IMR-90 (cell line): ENCODE measurements at regions not wholly inside any gene's neighbourhood (a gene's known extent, or its start where the extent isn't known, plus 50 kb on each side); places are given as distances from the start of the nearest gene placed in this dataset.

Experiments used
- ATAC-seq: fragments of 200-7000 bp; cut with Tn5 transposase; 2 replicates; pipeline ENCODE4 v1.9.1; 2020; ENCODE audit warnings: low read depth, mild to moderate bottlenecking, moderate library complexity
- BruUV-seq: library from RNA; stranded (reverse); fragments of 400-500 nt; replicated peaks from 2 replicates; lab custom pipeline; 2021; lab: Mats Ljungman, UMichigan
- CTCF ChIA-PET: fragments of 300-600 bp; formaldehyde crosslinking; extraction: SDS; loops from one replicate; lab custom pipeline; 2021; ENCODE audit warnings: antibody characterized with exemption; lab: Yijun Ruan, JAX
- POLR2A ChIA-PET: fragments of 300-600 bp; sonication (Branson Sonifier 250); formaldehyde crosslinking; loops from one replicate; lab custom pipeline; 2022; ENCODE audit warnings: antibody characterized with exemption; ENCODE audit not compliant: unreplicated experiment; lab: Charles Lee
- DNase-seq: peaks from one replicate; pipeline ENCODE4 v3.0.0; 2013
- H2AFZ ChIP-seq: replicated peaks from 2 replicates; pipeline ENCODE3; 2013; ENCODE audit warnings: low read length, mild to moderate bottlenecking; ENCODE audit not compliant: poor library complexity
- H2AK5ac ChIP-seq: 2 replicates; pipeline ENCODE4 v1.6.1; 2013; ENCODE audit warnings: low read depth, low read length, inconsistent platforms
- H2AK9ac ChIP-seq: replicated peaks from 2 replicates; pipeline ENCODE3; 2013; ENCODE audit warnings: mild to moderate bottlenecking, low read depth, low read length, moderate library complexity; ENCODE audit not compliant: poor library complexity
- H2BK120ac ChIP-seq: 2 replicates; pipeline ENCODE4 v1.6.1; 2013; ENCODE audit warnings: low read depth, low read length, inconsistent platforms
- H2BK15ac ChIP-seq: 3 replicates; pipeline ENCODE4 v1.6.1; 2013; ENCODE audit warnings: low read depth, low read length, inconsistent platforms
- H2BK20ac ChIP-seq: 2 replicates; pipeline ENCODE4 v1.6.1; 2013; ENCODE audit warnings: low read depth, mild to moderate bottlenecking, inconsistent platforms, low read length, moderate library complexity
- H2BK5ac ChIP-seq: 2 replicates; pipeline ENCODE4 v1.6.1; 2013; ENCODE audit warnings: mild to moderate bottlenecking, low read depth, low read length, inconsistent platforms; ENCODE audit not compliant: poor library complexity, severe bottlenecking
- H3K14ac ChIP-seq: replicated peaks from 2 replicates; pipeline ENCODE4 v1.6.1; 2013; ENCODE audit warnings: low read depth, low read length, inconsistent platforms
- H3K18ac ChIP-seq: 2 replicates; pipeline ENCODE4 v1.6.1; 2013; ENCODE audit warnings: low read depth, low read length, control low read depth
- H3K23ac ChIP-seq: 2 replicates; pipeline ENCODE4 v1.6.1; 2013; ENCODE audit warnings: low read depth, low read length, inconsistent platforms
- H3K27ac ChIP-seq: 2 replicates; pipeline ENCODE4 v1.5.1; 2013; ENCODE audit warnings: mild to moderate bottlenecking, control low read depth, low read length; ENCODE audit not compliant: insufficient read depth
- H3K27me3 ChIP-seq: 2 replicates; pipeline ENCODE4 v1.6.1; 2013; ENCODE audit warnings: low read length; ENCODE audit not compliant: control insufficient read depth, insufficient read depth
- H3K36me3 ChIP-seq: 2 replicates; pipeline ENCODE4 v1.6.1; 2013; ENCODE audit warnings: low read length, mixed read lengths; ENCODE audit not compliant: control insufficient read depth, insufficient read depth
- H3K4ac ChIP-seq: 2 replicates; pipeline ENCODE4 v1.6.1; 2013; ENCODE audit warnings: low read depth, low read length, inconsistent platforms
- H3K4me1 ChIP-seq: 2 replicates; pipeline ENCODE4 v1.6.1; 2013; ENCODE audit warnings: low read length, mixed read lengths; ENCODE audit not compliant: control insufficient read depth, insufficient read depth
- H3K4me2 ChIP-seq: 2 replicates; pipeline ENCODE4 v1.6.1; 2013; ENCODE audit warnings: low read depth, mild to moderate bottlenecking, control low read depth, low read length, moderate library complexity
- H3K4me3 ChIP-seq: 2 replicates; pipeline ENCODE4 v1.5.1; 2013; ENCODE audit warnings: low read depth, mild to moderate bottlenecking, control low read depth, low read length, moderate library complexity; ENCODE audit not compliant: insufficient read depth
- H3K56ac ChIP-seq: 2 replicates; pipeline ENCODE4 v1.6.1; 2013; ENCODE audit warnings: low read length, inconsistent platforms; ENCODE audit not compliant: insufficient read depth; ENCODE audit errors: extremely low read depth
- H3K79me1 ChIP-seq, 2 experiments: 2 replicates each; pipeline ENCODE4 v1.6.1; 2013; ENCODE audit warnings: low read length in 2 of 2, inconsistent platforms in 1 of 2, low read depth in 1 of 2
- H3K9ac ChIP-seq: 2 replicates; pipeline ENCODE4 v1.6.1; 2013; ENCODE audit warnings: low read depth, low read length, control low read depth
- H3K9me1 ChIP-seq: 2 replicates; pipeline ENCODE4 v1.6.1; 2013; ENCODE audit warnings: low read length, inconsistent platforms; ENCODE audit not compliant: insufficient read depth
- H3K9me3 ChIP-seq: 2 replicates; pipeline ENCODE4 v1.6.1; 2013; ENCODE audit warnings: low read length; ENCODE audit not compliant: control insufficient read depth, insufficient read depth
- H4K20me1 ChIP-seq: 2 replicates; pipeline ENCODE4 v1.6.1; 2013; ENCODE audit warnings: low read length, inconsistent platforms; ENCODE audit not compliant: insufficient read depth
- H4K5ac ChIP-seq: 2 replicates; pipeline ENCODE4 v1.6.1; 2013; ENCODE audit warnings: mild to moderate bottlenecking, low read depth, low read length, control low read depth
- H4K8ac ChIP-seq, 2 experiments: 2 replicates each; pipeline ENCODE4 v1.6.1; 2013; ENCODE audit warnings: low read depth in 2 of 2, low read length in 2 of 2, control low read depth in 1 of 2, inconsistent platforms in 1 of 2
- H4K91ac ChIP-seq: 2 replicates; pipeline ENCODE4 v1.6.1; 2013; ENCODE audit warnings: low read depth, low read length, inconsistent platforms; ENCODE audit not compliant: insufficient read depth
- RCOR1 ChIP-seq: IDR thresholded peaks from 2 replicates; pipeline ENCODE4 v1.6.1; 2012; ENCODE audit warnings: mild to moderate bottlenecking, low read length, improper control_type of control experiment; ENCODE audit not compliant: insufficient replicate concordance
- SMC3 ChIP-seq: fragments of 150-350 bp; IDR thresholded peaks from 2 replicates; pipeline ENCODE4 v1.6.1; 2016; ENCODE audit warnings: low read depth, mild to moderate bottlenecking, antibody characterized with exemption, low read length, moderate library complexity
- USF2 ChIP-seq: fragments of 150-350 bp; IDR thresholded peaks from 2 replicates; pipeline ENCODE4 v1.6.1; 2017; ENCODE audit warnings: mild to moderate bottlenecking, antibody characterized with exemption, low read length, low read depth
- WGBS, 2 experiments: methylation state at CpG; one replicate each; pipeline versions ENCODE4 v1.1.5 to v1.1.7; 2013; ENCODE audit warnings: missing lambda C conversion rate in 2 of 2; ENCODE audit not compliant: insufficient read length in 1 of 2; ENCODE audit errors: extremely low coverage in 2 of 2; 5-methylcytosine and 5-hydroxymethylcytosine counted together
- dilution Hi-C: fragments of 300-500 bp; cut with HindIII; formaldehyde crosslinking; loops from one replicate; pipeline ENCODE4 v1.14.3; 2018; ENCODE audit warnings: low sequenced_read_pairs; ENCODE audit not compliant: unreplicated experiment
- in situ Hi-C: fragments of 300-500 bp; cut with MboI; formaldehyde crosslinking; loops from 3 replicates; pipeline ENCODE4 v1.14.3; 2019; ENCODE audit warnings: low sequenced_read_pairs, inconsistent platforms, mixed read lengths
- intact Hi-C: fragments of 100-400 bp; cut with micrococcal nuclease; formaldehyde crosslinking; loops from 2 replicates; pipeline ENCODE4 v1.10.0; 2022
- TF ChIP-seq, protein P1 (sequence below): conservative IDR thresholded peaks from 2 replicates; pipeline ENCODE4 v1.5.1; 2012; ENCODE audit warnings: mild to moderate bottlenecking, low read depth, low read length, improper control_type of control experiment

DNA sequence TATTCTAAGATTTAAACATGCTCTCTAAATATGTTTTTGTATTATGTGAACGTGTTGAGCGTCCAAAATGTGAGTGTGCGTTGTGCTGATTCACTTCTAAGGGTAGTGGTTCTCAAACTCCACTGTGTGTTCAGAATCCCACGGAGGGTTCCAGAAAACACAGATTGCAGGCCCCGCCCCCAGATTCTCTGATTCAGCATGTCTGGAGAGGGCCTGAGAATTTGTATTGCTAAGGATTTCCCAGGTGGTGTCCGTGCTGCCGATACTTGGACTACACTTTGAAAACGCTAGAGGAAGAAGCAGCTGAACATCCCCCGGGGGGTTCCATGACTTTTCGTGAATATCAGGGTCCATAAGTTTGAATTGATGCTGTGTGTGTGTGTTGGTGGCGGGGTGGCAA, 1043.2 kb upstream of the WWC1 start:
- H4K8ac ChIP-seq: no peak overlapping the region
- dilution Hi-C loops: no loop called here
- no peaks in the 10 kb centered on the region for H4K20me1 ChIP-seq
- no peaks in the 10 kb centered on the region for H3K79me1 ChIP-seq
- H2BK5ac ChIP-seq: no peak overlapping the region
- no peak overlapping the region for H3K56ac ChIP-seq
- no peak overlapping the region for H3K18ac ChIP-seq
- no peak overlapping the region for H2BK20ac ChIP-seq
- H3K36me3 ChIP-seq: no peaks in the 10 kb centered on the region
- H3K9me1 ChIP-seq: no peaks in the 10 kb centered on the region
- no TSS peak for BruUV-seq
- no peak overlapping the region for H3K23ac ChIP-seq
- no peak overlapping the region for H4K5ac ChIP-seq
- H3K4ac ChIP-seq: no peak overlapping the region
- intact Hi-C loops: loop anchor here (10.0 kb wide), 1 partner anchor 1613 kb away; no protein-coding TSS in a partner anchor
- no peak overlapping the region for H4K91ac ChIP-seq
- 96% methylated on average over 4 of the region's 11 CpGs; no CpG with 5 or more reads in 1 of the 2 experiments for WGBS, 2 experiments
- no peak overlapping the region for H2AFZ ChIP-seq
- TF ChIP-seq SMC3 (no peak), RCOR1 (no peak), USF2 (no peak)
- TF ChIP-seq, protein P1, sequence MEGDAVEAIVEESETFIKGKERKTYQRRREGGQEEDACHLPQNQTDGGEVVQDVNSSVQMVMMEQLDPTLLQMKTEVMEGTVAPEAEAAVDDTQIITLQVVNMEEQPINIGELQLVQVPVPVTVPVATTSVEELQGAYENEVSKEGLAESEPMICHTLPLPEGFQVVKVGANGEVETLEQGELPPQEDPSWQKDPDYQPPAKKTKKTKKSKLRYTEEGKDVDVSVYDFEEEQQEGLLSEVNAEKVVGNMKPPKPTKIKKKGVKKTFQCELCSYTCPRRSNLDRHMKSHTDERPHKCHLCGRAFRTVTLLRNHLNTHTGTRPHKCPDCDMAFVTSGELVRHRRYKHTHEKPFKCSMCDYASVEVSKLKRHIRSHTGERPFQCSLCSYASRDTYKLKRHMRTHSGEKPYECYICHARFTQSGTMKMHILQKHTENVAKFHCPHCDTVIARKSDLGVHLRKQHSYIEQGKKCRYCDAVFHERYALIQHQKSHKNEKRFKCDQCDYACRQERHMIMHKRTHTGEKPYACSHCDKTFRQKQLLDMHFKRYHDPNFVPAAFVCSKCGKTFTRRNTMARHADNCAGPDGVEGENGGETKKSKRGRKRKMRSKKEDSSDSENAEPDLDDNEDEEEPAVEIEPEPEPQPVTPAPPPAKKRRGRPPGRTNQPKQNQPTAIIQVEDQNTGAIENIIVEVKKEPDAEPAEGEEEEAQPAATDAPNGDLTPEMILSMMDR: no peak
- no peaks in the 10 kb centered on the region for H3K4me1 ChIP-seq
- no peaks in the 10 kb centered on the region for H3K9me3 ChIP-seq
- DNase-seq (no peak), ATAC-seq (no peak)
- in situ Hi-C loops: no loop called here
- H3K4me3 ChIP-seq: no peak overlapping the region
- H2AK9ac ChIP-seq: no peak overlapping the region
- no peak overlapping the region for H3K4me2 ChIP-seq
- H3K27me3 ChIP-seq: no peaks in the 10 kb centered on the region
- no peak overlapping the region for H2AK5ac ChIP-seq
- H3K27ac ChIP-seq: no peak overlapping the region
- H3K9ac ChIP-seq: no peak overlapping the region
- no peak overlapping the region for H2BK120ac ChIP-seq
- no peak overlapping the region for H3K14ac ChIP-seq
- CTCF ChIA-PET: no interaction called here
- H2BK15ac ChIP-seq: no peak overlapping the region
- POLR2A ChIA-PET: no interaction called here
